Epithelial cell of proximal tubule (primary cell): ENCODE measurements at regions not wholly inside any gene's neighbourhood (a gene's known extent, or its start where the extent isn't known, plus 50 kb on each side); places are given as distances from the start of the nearest gene placed in this dataset.
"Not testable (repeated sequence)": the region's sequence is repeated elsewhere in the genome, so short reads cannot be mapped to it uniquely, and the experiment has no call there.

ENCODE experiments used
- DNase-seq: peaks from one replicate; pipeline ENCODE4 v3.0.0-alpha.2; 2011; ENCODE audit warnings: low read depth
- H3K4me3 ChIP-seq: 2 replicates; pipeline ENCODE4 v1.5.1; 2011; ENCODE audit warnings: low read depth, mild to moderate bottlenecking, low read length
- TF ChIP-seq, protein P1 (sequence below): conservative IDR thresholded peaks from 2 replicates; pipeline ENCODE4 v1.5.1; 2012; ENCODE audit warnings: low read depth, mild to moderate bottlenecking, low read length

DNA sequence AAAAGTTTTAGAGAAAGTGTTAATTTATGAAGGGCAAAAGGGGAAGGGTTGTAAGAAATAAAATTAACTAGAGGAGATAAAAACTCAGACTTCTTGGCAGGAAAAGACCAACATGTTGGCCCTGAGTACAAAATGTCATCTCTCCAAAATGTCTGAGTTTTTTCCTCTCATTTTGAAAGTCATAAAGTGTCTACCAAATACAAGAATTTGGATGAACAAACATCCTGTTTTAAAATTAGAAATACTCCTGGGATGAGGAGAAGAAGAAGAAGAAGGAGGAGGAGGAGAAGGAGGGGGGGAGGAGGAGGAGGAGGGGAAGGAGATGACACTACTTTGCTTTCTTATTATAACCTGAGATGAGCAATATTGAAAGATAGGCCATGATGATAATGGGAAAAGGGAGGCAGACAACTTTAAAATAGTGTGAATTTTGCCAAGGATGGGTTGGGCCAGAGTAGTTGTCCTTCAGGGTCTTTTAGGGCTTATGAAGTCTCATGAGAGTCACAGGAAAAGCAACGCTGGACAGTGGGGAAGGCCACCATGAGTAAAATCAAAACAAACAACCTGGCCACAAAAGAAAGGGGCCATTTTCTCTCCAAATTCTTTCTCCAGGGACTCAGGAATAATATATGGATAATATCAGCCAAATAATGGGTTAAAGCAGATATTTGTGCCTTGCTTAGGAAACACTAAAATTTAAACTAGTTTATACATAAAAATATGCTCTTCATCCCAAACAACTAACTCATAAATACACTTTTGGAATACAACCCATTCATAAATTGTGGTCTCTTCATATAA, 632.9 kb downstream of the EPHA3 start:
- TF ChIP-seq, protein P1, sequence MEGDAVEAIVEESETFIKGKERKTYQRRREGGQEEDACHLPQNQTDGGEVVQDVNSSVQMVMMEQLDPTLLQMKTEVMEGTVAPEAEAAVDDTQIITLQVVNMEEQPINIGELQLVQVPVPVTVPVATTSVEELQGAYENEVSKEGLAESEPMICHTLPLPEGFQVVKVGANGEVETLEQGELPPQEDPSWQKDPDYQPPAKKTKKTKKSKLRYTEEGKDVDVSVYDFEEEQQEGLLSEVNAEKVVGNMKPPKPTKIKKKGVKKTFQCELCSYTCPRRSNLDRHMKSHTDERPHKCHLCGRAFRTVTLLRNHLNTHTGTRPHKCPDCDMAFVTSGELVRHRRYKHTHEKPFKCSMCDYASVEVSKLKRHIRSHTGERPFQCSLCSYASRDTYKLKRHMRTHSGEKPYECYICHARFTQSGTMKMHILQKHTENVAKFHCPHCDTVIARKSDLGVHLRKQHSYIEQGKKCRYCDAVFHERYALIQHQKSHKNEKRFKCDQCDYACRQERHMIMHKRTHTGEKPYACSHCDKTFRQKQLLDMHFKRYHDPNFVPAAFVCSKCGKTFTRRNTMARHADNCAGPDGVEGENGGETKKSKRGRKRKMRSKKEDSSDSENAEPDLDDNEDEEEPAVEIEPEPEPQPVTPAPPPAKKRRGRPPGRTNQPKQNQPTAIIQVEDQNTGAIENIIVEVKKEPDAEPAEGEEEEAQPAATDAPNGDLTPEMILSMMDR = no peak
- no peak for DNase-seq
- no peak overlapping the region for H3K4me3 ChIP-seq

DNA sequence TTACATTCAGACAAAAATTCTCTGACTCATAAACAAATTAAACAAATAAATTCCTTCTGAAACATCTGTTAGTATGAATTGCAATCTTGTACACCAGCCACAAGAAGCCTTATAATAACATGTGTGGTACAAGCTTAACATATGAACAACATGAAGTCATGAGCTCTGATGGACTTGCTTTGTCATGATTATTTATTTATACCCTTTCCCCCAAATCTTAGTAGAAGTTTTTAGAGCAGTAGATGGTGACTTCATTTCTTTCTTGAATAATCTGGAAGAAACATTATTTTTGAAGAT, 633.4 kb downstream of the EPHA3 start:
- no peak for DNase-seq
- H3K4me3 ChIP-seq = no peak overlapping the region
- TF ChIP-seq, protein P1 = no peak

DNA sequence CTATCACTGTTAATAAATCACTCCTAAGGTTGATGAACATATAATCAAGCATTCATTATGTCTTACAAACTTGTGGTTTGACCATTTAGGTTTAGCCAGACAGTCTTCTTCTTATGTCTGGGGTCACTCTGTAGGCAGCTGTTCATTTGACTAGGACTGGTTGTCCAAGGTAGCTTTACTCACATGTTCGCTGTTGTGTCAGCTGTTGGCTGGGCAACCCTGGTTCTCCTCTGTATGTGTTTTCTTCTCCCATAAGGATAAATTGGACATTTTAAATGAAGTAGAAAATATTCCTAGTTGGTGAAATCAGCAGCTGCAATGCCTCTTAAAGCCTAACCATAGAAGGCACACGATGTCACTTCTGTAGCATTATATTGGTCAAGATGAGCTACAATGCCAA, 635.1 kb downstream of the EPHA3 start:
- DNase-seq = no peak
- TF ChIP-seq, protein P1 = no peak

DNA sequence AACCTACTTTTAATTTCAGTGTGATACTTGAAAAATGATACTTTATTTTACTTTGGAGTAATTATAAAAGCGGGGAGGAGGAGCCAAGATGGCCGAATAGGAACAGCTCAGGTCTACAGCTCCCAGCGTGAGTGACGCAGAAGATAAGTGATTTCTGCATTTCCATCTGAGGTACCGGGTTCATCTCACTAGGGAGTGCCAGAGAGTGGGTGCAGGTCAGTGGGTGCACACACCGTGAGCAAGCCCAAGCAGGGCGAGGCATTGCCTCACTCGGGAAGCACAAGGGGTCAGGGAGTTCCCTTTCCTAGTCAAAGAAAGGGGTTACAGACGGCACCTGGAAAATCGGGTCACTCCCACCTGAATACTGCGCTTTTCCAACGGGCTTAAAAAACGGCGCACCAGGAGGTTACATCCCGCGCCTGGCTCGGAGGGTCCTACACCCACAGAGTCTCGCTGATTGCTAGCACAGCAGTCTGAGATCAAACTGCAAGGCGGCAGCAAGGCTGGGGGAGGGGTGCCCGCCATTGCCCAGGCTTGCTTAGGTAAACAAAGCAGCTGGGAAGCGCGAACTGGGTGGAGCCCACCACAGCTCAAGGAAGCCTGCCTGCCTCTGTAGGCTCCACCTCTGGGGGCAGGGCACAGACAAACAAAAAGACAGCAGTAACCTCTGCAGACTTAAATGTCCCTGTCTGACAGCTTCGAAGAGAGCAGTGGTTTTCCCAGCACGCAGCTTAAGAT, 640.3 kb downstream of the EPHA3 start:
- not testable (repeated sequence) for DNase-seq

More for the DNA sequence above, 635.1 kb downstream of the EPHA3 start:
- H3K4me3 ChIP-seq = no peak overlapping the region

DNA sequence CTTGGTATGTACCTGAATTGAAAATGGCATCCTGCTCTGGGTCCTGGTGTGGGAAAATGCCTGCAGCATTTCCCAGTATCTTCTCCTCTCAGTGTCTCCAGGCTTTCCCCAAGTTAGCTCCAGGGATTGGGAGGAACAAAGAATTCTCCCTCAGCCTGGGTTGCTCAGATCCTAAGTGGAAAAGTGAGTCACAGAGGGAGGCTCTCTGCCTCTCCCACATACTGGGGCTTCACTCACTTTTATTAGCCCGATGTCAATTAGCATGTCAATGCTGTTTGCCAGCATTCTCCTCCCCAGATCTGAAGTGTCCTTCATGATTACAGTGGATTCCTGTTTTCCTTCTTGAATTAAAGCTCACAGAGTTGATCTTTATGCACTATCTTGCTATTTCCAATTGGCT, 655.0 kb downstream of the EPHA3 start:
- no peak for DNase-seq
- no peak overlapping the region for H3K4me3 ChIP-seq
- TF ChIP-seq, protein P1 = no peak

More for the DNA sequence above, 640.3 kb downstream of the EPHA3 start:
- H3K4me3 ChIP-seq = not testable (repeated sequence)

DNA sequence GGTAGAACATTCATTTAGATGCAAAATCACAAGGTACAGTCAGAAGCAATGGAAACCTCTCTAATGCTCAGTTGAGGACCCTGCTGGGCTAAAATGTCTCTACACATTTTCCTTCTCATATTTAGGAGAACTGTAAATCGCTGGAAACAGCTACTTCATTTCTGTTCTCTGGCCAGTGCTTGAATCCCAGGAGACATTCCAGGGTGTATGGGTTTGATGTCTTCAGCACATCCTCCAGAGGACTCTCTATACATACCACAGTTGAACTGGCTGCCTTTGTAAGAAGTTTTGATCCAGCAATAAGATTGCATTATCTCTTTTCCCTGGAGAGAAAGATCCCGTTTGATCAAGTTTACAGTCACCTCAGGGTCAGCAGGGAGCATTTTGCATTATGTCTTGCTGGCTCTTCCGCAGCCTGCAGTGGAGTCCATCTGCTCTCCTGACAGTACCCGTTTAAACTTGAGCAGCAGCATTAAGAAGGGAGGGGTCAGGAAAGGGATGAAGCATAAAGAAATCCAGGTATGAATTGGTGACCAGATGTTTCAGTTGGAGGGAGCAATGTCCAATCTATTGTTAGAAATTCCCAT, 676.0 kb downstream of the EPHA3 start:
- TF ChIP-seq, protein P1 = no peak
- no peak overlapping the region for H3K4me3 ChIP-seq
- no peak for DNase-seq

DNA sequence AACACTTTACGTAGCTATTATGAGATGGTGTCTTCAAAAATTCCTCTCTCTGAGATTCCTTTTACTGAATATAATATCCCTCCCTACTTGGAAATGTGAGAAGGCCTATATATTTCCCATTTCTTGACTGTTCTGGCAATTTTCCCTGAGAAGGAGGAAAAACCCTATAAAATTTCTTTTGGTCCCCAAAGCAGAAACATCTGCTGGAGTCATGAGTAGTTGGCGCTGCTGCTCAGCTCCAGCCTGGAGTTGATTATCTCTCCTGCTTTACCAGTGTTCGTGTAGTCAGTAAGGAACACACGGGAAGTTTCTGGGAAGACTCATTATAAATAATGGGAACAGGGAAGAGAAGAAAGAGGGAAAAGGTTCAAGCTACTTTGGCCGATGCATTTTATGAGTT, 680.1 kb downstream of the EPHA3 start:
- no peak for DNase-seq
- no peak overlapping the region for H3K4me3 ChIP-seq
- TF ChIP-seq, protein P1 = no peak
